ENCODE measurements at regions not wholly inside any gene's neighbourhood (a gene's known extent, or its start where the extent isn't known, plus 50 kb on each side); places are given as distances from the start of the nearest gene placed in this dataset.
"Not testable (repeated sequence)": the region's sequence is repeated elsewhere in the genome, so short reads cannot be mapped to it uniquely, and the experiment has no call there.

DNA sequence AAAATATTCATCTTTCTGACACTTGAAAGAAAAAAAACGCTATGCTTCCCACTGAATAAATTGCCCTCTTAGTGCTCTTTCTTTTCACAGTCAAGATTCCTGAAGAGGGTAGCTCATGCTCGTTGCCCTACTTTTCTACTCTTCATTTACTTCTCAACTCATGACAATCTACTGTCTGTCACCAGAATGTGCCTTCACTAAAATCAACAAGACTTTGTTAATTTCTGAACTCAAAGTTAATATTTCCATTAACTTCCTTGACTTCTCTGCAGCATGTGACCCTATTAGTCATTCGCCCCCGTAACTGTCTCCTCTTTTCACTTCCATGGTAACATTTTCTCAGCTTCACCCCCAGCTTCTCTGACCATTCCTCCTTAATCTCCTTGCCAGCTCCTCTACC, 98.9 kb upstream of the MAPRE2 start:
- H3K4me1 ChIP-seq (ENCODE audit: insufficient read depth, low read length), result no peaks in the 10 kb centered on the region
- H3K27me3 ChIP-seq (ENCODE audit: control insufficient read depth in 1 of 2, insufficient read depth in 2 of 2, low read length in 2 of 2), result no peaks in the 10 kb centered on the region
- no peak overlapping the region for H3K4me3 ChIP-seq (ENCODE audit: low read depth in 1 of 2, low read length in 2 of 2)
- H3K9me3 ChIP-seq (ENCODE audit: low read length), result no peaks in the 10 kb centered on the region
- H3K27ac ChIP-seq (ENCODE audit: low read depth, low read length), result no peak overlapping the region
- no peak overlapping the region for H3K9ac ChIP-seq (ENCODE audit: low read length)
- no peaks in the 10 kb centered on the region for H3K36me3 ChIP-seq (ENCODE audit: insufficient read depth, low read length)

DNA sequence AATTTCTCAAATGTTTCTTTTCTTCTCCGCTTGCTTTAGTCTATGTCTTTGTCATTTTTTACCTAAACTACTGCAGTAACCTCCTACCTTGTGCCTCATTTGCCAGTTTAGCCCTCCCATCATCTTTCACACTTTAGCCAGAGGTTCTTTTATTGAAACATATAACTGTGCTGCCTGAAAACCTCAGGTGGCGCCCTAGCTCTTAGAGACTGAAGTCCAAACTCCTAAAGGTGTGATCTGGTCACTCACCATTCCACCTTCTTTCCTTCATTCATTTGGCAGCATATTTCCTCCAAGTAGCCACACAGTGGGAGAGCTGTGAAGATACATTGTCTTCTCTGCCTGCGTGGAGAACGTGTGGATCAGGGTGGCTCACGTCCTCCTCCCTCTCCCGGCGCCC, 98.2 kb upstream of the MAPRE2 start:
- Histone ChIP-seq H3K4me1 (ENCODE audit: insufficient read depth, low read length) (no peaks in the 10 kb centered on the region), H3K9ac (ENCODE audit: low read length) (no peak overlapping the region), H3K9me3 (ENCODE audit: low read length) (no peaks in the 10 kb centered on the region), H3K36me3 (ENCODE audit: insufficient read depth, low read length) (no peaks in the 10 kb centered on the region), H3K27me3 (ENCODE audit: control insufficient read depth in 1 of 2, insufficient read depth in 2 of 2, low read length in 2 of 2) (no peaks in the 10 kb centered on the region), H3K27ac (ENCODE audit: low read depth, low read length) (no peak overlapping the region), H3K4me3 (ENCODE audit: low read depth in 1 of 2, low read length in 2 of 2) (no peak overlapping the region)

DNA sequence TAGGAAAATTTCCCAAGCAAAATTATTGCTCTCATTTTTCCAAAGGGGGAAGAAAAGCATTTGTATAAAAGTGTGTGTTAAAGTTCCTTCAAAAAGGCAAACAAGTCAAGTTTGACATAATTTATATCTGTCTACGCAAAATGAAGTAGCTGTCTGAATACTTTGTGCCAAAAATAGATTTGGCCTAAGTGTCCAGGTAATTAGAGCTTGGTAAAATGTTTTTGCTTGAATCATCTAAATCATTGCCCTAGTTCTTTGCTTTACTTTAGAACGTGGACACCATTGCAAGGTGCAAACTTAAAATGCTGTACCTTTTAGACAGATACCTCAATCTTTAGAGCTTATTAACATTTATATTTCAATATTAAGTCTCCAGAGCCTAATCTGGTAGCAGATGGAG, 97.6 kb upstream of the MAPRE2 start:
- H3K4me1 ChIP-seq (ENCODE audit: insufficient read depth, low read length), result no peaks in the 10 kb centered on the region
- no peak overlapping the region for H3K27ac ChIP-seq (ENCODE audit: low read depth, low read length)
- no peak overlapping the region for H3K4me3 ChIP-seq (ENCODE audit: low read depth in 1 of 2, low read length in 2 of 2)
- no peaks in the 10 kb centered on the region for H3K27me3 ChIP-seq (ENCODE audit: control insufficient read depth in 1 of 2, insufficient read depth in 2 of 2, low read length in 2 of 2)
- no peak overlapping the region for H3K9ac ChIP-seq (ENCODE audit: low read length)
- no peaks in the 10 kb centered on the region for H3K36me3 ChIP-seq (ENCODE audit: insufficient read depth, low read length)
- no peaks in the 10 kb centered on the region for H3K9me3 ChIP-seq (ENCODE audit: low read length)

DNA sequence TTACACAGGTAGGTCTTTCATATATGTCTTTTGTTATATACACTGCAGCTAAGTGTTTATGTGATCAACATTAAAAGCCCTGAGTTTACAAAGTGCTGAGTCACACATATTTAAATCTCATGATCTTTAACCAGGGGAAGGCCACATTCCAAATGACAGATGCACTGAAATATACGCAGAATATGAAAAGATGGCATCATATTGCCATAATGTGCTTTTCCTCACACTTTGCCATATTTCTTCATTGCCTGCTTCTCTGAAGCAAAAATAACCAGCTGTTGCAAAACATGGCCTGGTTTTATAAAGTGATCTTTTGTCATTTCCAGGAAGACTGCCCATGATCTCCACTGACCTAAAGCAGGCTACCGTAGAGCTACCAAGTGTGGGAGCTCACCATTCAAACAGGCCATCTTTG, 93.5 kb upstream of the MAPRE2 start:
- Histone ChIP-seq H3K9me3 (ENCODE audit: low read length) (no peaks in the 10 kb centered on the region), H3K9ac (ENCODE audit: low read length) (no peak overlapping the region), H3K4me3 (ENCODE audit: low read depth in 1 of 2, low read length in 2 of 2) (no peak overlapping the region), H3K4me1 (ENCODE audit: insufficient read depth, low read length) (no peaks in the 10 kb centered on the region), H3K36me3 (ENCODE audit: insufficient read depth, low read length) (no peaks in the 10 kb centered on the region), H3K27ac (ENCODE audit: low read depth, low read length) (no peak overlapping the region), H3K27me3 (ENCODE audit: control insufficient read depth in 1 of 2, insufficient read depth in 2 of 2, low read length in 2 of 2) (no peaks in the 10 kb centered on the region)

DNA sequence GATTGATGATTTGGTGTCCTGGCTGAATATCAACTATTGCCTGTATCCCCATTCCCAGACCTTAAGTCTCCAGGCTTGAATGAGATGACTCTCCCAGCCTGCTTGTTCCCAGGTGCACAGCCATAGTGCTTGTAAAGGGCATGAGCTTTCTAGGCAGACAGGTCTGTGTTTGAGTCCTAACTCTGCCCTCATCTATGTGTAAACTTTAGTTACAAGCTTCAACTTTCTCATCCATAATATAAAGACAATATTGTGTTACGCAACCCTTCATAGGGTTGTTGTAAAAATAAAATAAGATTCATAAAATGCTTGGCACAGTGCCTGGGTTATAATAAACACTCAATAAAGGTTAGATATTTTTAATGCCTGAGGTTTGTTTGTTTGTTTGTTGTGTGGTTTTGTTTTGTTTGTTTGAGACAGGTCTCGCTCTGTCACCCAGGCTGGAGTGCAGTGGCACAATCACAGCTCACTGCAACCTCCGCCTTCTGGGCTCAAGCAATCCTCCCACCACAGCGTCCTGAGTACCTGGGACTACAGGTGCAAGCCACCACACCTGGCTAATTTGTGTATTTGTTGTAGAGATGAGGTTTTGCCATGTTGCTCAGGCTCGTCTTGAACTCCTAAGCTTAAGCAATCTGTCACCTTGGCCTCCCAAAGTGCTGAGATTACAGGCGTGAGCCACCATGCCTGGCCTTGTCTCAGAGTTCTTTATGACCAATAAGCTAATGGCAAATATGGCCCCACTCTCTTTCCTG, 89.4 kb upstream of the MAPRE2 start:
- no peak overlapping the region for H3K27ac ChIP-seq (ENCODE audit: low read depth, low read length)
- no peaks in the 10 kb centered on the region for H3K4me1 ChIP-seq (ENCODE audit: insufficient read depth, low read length)
- H3K9ac ChIP-seq (ENCODE audit: low read length), result no peak overlapping the region
- H3K4me3 ChIP-seq (ENCODE audit: low read depth in 1 of 2, low read length in 2 of 2), result no peak overlapping the region
- no peaks in the 10 kb centered on the region for H3K36me3 ChIP-seq (ENCODE audit: insufficient read depth, low read length)
- no peaks in the 10 kb centered on the region for H3K27me3 ChIP-seq (ENCODE audit: control insufficient read depth in 1 of 2, insufficient read depth in 2 of 2, low read length in 2 of 2)
- no peaks in the 10 kb centered on the region for H3K9me3 ChIP-seq (ENCODE audit: low read length)

DNA sequence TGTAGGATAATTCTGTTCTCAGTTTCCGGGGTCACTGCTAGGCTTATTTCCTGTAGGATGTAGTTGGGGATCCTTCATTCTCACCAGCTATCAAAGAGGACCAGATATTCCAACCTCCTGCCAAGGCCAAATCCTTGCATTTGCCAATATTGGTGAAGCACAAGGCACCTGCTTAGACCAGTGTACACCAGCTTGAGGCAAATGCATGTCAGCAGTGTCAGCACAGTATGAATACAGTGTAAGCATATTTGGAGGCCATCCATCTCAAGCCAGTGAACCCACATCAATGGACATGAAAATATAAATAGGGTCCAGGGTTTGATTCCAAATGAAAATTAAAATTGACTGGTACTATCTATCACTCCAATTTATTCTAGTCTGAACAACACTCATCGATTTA, 88.0 kb upstream of the MAPRE2 start:
- no peak overlapping the region for H3K27ac ChIP-seq (ENCODE audit: low read depth, low read length)
- no peaks in the 10 kb centered on the region for H3K36me3 ChIP-seq (ENCODE audit: insufficient read depth, low read length)

DNA sequence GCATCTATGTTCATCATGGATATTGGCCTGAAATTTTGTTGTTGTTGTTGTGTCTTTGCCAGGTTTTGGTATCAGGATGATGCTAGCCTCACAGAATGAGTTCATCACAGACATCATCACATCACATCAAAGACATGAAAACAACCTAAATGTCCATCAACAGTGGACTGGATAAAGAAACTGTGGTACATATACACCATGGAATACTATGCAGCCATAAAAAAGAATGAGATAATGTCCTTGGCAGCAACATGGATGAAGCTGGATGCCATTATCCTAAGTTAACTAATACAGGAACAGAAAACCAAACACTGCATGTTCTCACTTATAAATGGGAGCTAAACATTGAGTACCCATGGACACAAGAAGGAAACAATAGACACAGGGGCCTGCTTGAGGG, 85.7 kb upstream of the MAPRE2 start:
- not testable (repeated sequence) for H3K9ac ChIP-seq (ENCODE audit: low read length); H3K36me3 ChIP-seq (ENCODE audit: insufficient read depth, low read length); H3K4me3 ChIP-seq (ENCODE audit: low read depth in 1 of 2, low read length in 2 of 2); H3K4me1 ChIP-seq (ENCODE audit: insufficient read depth, low read length); H3K9me3 ChIP-seq (ENCODE audit: low read length); H3K27me3 ChIP-seq (ENCODE audit: control insufficient read depth in 1 of 2, insufficient read depth in 2 of 2, low read length in 2 of 2); H3K27ac ChIP-seq (ENCODE audit: low read depth, low read length)

More for the DNA sequence above, 88.0 kb upstream of the MAPRE2 start:
- Histone ChIP-seq H3K9ac (ENCODE audit: low read length) (no peak overlapping the region), H3K27me3 (ENCODE audit: control insufficient read depth in 1 of 2, insufficient read depth in 2 of 2, low read length in 2 of 2) (no peaks in the 10 kb centered on the region), H3K4me1 (ENCODE audit: insufficient read depth, low read length) (no peaks in the 10 kb centered on the region), H3K9me3 (ENCODE audit: low read length) (no peaks in the 10 kb centered on the region), H3K4me3 (ENCODE audit: low read depth in 1 of 2, low read length in 2 of 2) (no peak overlapping the region)

DNA sequence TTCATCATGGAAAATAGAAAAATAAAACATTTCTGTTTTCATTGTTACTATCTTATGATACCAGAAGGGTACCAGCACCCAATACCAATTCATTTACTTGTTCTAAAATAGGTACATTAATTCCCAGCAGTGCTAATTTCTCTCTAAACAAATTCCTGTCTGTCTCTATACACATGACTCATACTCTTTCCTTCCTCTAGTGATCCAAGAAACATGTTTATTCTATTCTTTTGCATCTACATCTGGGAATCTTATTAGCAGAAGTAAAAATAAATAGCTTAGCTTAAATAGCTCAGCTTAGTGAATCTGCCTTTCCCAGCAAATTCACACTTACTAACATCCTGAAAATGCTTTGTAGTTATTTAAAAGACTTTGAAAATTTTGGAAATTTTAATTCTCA, 84.5 kb upstream of the MAPRE2 start:
- H3K9me3 ChIP-seq (ENCODE audit: low read length), result no peaks in the 10 kb centered on the region
- H3K36me3 ChIP-seq (ENCODE audit: insufficient read depth, low read length), result no peaks in the 10 kb centered on the region
- H3K27ac ChIP-seq (ENCODE audit: low read depth, low read length), result no peak overlapping the region
- no peaks in the 10 kb centered on the region for H3K4me1 ChIP-seq (ENCODE audit: insufficient read depth, low read length)
- no peak overlapping the region for H3K4me3 ChIP-seq (ENCODE audit: low read depth in 1 of 2, low read length in 2 of 2)
- H3K9ac ChIP-seq (ENCODE audit: low read length), result no peak overlapping the region
- H3K27me3 ChIP-seq (ENCODE audit: control insufficient read depth in 1 of 2, insufficient read depth in 2 of 2, low read length in 2 of 2), result no peaks in the 10 kb centered on the region

DNA sequence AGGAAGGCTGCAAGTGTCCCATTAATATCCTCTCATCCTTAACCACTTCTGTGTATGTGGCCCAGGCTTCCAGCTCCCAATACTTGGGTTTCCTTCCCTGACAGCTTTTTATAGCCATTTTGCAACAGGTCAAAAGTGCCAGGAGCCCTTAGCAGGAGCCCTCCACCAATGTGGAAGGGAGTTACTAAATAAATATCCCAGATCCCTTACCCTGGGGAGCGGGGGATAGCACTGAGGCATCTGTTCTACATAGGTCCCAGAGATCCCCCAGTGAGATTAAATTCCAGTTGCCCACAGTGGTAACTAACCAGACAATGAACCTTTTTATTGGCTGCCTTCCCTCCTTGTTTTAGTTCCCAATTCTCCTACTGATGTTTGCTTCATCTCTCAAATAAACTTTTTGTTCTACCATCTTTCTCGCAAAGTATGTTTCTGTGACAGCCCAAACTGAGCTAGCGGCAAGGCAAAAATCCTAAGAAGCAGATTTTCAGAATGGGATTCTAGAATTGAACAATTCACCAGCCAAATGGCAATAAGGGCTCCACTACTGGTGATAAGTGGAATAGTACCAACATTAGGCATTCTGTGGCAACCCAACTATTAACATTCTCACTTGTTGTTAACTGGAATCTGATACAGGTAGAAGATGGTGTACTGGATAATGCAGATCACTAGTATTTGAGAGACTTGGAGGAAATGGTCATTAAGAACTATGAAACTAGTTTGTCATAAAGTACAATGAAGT, 83.9 kb upstream of the MAPRE2 start:
- no peaks in the 10 kb centered on the region for H3K27me3 ChIP-seq (ENCODE audit: control insufficient read depth in 1 of 2, insufficient read depth in 2 of 2, low read length in 2 of 2)
- no peaks in the 10 kb centered on the region for H3K36me3 ChIP-seq (ENCODE audit: insufficient read depth, low read length)
- H3K9ac ChIP-seq (ENCODE audit: low read length), result no peak overlapping the region
- H3K27ac ChIP-seq (ENCODE audit: low read depth, low read length), result no peak overlapping the region
- H3K4me3 ChIP-seq (ENCODE audit: low read depth in 1 of 2, low read length in 2 of 2), result no peak overlapping the region
- no peaks in the 10 kb centered on the region for H3K4me1 ChIP-seq (ENCODE audit: insufficient read depth, low read length)
- H3K9me3 ChIP-seq (ENCODE audit: low read length), result no peaks in the 10 kb centered on the region

DNA sequence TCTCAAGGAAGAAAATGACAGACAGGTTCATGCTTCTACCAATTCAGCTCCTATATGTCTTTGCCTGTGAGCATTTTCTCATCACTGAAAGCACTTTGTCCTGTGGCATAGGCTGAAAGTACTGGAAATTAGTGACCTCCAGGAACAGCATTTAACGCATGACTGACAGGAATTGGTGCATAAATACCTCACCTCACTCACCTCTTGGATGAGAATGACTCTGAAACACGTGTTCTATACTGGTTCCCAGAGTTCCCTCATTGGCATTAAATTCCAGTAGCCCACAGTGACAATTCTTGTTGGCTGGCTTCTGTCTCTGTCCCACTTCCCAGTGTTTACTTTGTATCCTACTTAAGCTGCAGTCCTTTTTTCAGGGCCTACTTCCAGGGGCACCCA, 83.4 kb upstream of the MAPRE2 start:
- Histone ChIP-seq H3K4me3 (ENCODE audit: low read depth in 1 of 2, low read length in 2 of 2) (no peak overlapping the region), H3K27me3 (ENCODE audit: control insufficient read depth in 1 of 2, insufficient read depth in 2 of 2, low read length in 2 of 2) (no peaks in the 10 kb centered on the region), H3K27ac (ENCODE audit: low read depth, low read length) (no peak overlapping the region), H3K4me1 (ENCODE audit: insufficient read depth, low read length) (no peaks in the 10 kb centered on the region), H3K36me3 (ENCODE audit: insufficient read depth, low read length) (no peaks in the 10 kb centered on the region), H3K9ac (ENCODE audit: low read length) (no peak overlapping the region), H3K9me3 (ENCODE audit: low read length) (no peaks in the 10 kb centered on the region)

DNA sequence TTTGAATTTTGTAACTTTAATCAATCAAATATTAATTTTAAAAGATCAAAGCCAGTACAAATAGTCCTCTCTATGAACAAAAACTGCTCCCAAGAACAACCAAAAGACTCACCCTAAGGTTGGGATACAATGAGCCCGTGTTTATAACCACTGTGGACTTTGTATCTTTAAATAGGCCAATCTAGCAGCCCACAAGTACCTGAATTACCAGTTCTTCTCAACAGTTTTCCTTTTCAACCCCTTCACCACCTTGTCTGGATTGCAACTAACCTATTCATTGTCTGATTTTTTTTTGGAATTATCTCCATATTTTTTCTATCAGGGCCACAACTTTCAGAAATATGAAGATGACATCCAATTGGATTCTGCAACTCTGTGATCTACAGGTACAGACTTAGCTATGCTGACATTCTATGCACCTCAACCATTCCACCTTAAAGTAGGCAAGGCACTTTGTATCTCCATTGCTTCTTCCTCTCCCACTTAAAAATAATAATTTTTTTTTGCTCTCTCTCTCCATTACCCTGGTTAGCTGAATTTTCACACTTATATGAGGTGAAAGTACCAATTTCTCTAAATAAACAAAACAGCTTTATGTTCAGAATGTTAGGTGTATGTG, 81.9 kb upstream of the MAPRE2 start:
- H3K36me3 ChIP-seq (ENCODE audit: insufficient read depth, low read length), result no peaks in the 10 kb centered on the region

More for the DNA sequence above, 81.9 kb upstream of the MAPRE2 start:
- Histone ChIP-seq H3K4me3 (ENCODE audit: low read depth in 1 of 2, low read length in 2 of 2) (no peak overlapping the region), H3K27ac (ENCODE audit: low read depth, low read length) (no peak overlapping the region), H3K4me1 (ENCODE audit: insufficient read depth, low read length) (no peaks in the 10 kb centered on the region), H3K9ac (ENCODE audit: low read length) (no peak overlapping the region), H3K27me3 (ENCODE audit: control insufficient read depth in 1 of 2, insufficient read depth in 2 of 2, low read length in 2 of 2) (no peaks in the 10 kb centered on the region), H3K9me3 (ENCODE audit: low read length) (no peaks in the 10 kb centered on the region)
